Sigmoid colon (tissue), 4 donors: ENCODE measurements at regions not wholly inside any gene's neighbourhood (a gene's known extent, or its start where the extent isn't known, plus 50 kb on each side); places are given as distances from the start of the nearest gene placed in this dataset.

Experiments used
- POLR2A ChIP-seq, 2 donors: fragments of 450-650 bp; IDR thresholded peaks; one replicate each; pipeline ENCODE4 v1.6.1; 2016; ENCODE audit warnings: antibody characterized with exemption in 2 of 2, mild to moderate bottlenecking in 2 of 2, moderate library complexity in 2 of 2
- POLR2AphosphoS5 ChIP-seq, 4 donors: sonication (generic); formaldehyde crosslinking; IDR thresholded peaks; one replicate each; pipeline ENCODE4 v1.6.1; 2017; ENCODE audit warnings: antibody characterized with exemption in 4 of 4
- TF ChIP-seq, protein P1 (sequence below), 4 experiments: fragments of 450-650 bp in 3 of 4; fragments of 200-600 bp in 1 of 4; IDR thresholded peaks; one replicate each; pipeline ENCODE4 v1.5.1; 2016 to 2019; ENCODE audit warnings: antibody characterized with exemption in 4 of 4, mild to moderate bottlenecking in 3 of 4, moderate library complexity in 2 of 4

DNA sequence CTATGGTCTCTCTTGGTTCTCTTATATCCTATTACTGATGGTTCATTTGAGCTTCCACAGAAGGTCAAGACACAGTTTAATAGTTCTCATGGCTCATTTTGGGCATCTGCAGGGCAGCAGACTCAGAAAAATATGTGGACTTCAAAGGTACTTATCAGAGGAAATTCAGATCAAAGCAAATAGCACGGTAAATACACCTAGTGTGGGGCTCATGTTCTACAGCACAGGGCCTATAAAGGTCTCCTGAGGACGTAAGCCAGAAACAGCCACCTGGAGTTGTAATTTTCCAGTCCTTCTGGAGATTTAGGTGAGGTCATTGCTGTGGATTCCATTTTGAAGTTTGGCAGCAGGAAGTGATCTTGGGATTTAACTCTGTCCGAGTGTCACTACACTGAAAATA is 134.5 kb upstream of the SGO1 start:
- TF ChIP-seq, protein P1, sequence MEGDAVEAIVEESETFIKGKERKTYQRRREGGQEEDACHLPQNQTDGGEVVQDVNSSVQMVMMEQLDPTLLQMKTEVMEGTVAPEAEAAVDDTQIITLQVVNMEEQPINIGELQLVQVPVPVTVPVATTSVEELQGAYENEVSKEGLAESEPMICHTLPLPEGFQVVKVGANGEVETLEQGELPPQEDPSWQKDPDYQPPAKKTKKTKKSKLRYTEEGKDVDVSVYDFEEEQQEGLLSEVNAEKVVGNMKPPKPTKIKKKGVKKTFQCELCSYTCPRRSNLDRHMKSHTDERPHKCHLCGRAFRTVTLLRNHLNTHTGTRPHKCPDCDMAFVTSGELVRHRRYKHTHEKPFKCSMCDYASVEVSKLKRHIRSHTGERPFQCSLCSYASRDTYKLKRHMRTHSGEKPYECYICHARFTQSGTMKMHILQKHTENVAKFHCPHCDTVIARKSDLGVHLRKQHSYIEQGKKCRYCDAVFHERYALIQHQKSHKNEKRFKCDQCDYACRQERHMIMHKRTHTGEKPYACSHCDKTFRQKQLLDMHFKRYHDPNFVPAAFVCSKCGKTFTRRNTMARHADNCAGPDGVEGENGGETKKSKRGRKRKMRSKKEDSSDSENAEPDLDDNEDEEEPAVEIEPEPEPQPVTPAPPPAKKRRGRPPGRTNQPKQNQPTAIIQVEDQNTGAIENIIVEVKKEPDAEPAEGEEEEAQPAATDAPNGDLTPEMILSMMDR (IDR thresholded peaks at IDR 0.05) = no peak
- no peak for TF ChIP-seq POLR2A (IDR thresholded peaks at IDR 0.05)
- peak in 1 of 4 donors; percentile 12 for TF ChIP-seq POLR2AphosphoS5 (IDR thresholded peaks at IDR 0.05)
